Epithelial cell of proximal tubule (primary cell): ENCODE measurements at regions not wholly inside any gene's neighbourhood (a gene's known extent, or its start where the extent isn't known, plus 50 kb on each side); places are given as distances from the start of the nearest gene placed in this dataset.
"Not testable (repeated sequence)": the region's sequence is repeated elsewhere in the genome, so short reads cannot be mapped to it uniquely, and the experiment has no call there.

ENCODE experiments used
- DNase-seq: peaks from one replicate; pipeline ENCODE4 v3.0.0-alpha.2; 2011; ENCODE audit warnings: low read depth
- H3K4me3 ChIP-seq: 2 replicates; pipeline ENCODE4 v1.5.1; 2011; ENCODE audit warnings: low read depth, mild to moderate bottlenecking, low read length
- CTCF ChIP-seq: conservative IDR thresholded peaks from 2 replicates; pipeline ENCODE4 v1.5.1; 2012; ENCODE audit warnings: low read depth, mild to moderate bottlenecking, low read length

- not testable (repeated sequence) for DNase-seq, H3K4me3 ChIP-seq
Observed at GRCh38 chr21:10418250-10419048, 102.9 kb upstream of the TPTE start.

DNA sequence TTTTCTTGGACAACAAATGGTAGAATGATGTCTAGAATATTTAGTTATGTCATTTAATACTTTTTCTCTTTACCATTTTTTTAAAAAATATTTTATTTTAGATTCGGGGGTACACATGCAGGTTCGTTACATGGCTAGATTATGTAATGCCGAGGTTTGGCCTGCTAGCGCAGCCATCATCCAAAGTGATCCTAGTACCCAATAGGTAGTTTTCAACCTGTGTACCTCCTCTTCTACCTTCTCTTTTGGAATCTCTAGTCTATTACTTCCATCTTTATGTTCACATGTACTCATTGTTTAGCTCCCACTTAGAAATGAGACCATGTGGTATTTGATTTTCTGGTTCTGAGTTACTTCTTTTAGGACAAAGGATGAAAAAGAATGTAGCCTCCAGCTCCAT, 100.2 kb upstream of the TPTE start:
- DNase-seq, H3K4me3 ChIP-seq: not testable (repeated sequence)

DNA sequence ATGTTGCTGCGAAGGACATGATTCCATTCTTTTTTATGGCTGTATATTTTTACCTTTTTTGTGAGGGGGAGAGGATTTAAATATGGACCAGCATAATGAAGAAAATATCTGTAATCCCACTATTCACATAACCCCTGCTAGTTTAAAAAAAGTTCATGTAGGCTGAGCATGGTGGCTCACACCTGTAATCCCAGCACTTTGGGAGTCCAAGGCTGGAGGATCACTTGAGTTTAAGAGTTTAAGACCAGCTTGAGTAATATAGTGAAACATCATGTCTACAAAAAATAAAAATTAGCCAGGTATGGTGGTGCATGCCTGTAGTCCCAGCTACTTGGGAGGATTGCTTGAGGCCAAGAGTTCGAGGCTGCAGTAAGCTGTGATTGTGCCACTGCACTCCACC, 99.8 kb upstream of the TPTE start:
- not testable (repeated sequence) for H3K4me3 ChIP-seq, DNase-seq

DNA sequence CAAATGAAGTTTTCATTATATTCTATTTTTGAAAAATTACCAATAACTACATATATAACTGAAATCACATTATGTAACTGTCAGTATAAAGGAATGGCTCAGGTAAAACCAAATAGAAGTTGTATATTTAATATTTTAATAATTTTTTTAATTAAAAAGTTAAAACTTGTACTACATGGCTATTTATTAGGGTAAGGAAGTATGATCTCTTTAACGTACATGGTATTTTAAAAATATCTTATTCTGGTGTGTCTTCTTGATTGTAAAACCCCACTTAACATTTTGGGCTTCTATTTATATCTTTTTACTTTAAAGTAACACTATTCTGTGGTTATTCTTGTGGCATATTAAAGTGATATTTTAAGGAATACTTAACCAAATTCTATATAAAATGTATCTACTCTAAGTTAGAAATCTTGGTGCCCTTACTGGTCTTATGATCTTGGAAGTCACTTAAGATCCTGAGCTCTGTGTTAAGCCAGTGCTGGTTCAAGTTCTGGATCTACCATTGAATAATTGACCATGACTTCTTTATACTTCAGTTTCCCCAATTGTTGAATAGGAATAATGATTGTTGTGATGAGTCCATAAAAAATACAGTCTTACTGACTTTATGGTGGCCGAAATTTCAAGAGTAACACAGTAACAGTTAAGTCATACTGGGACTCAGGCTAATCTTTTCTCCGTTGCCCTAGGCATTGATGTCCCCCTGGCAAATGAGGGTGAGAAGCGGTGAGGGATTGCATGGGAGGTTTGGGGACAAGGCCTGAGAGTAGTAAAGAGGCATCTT, 97.1 kb upstream of the TPTE start:
- DNase-seq, H3K4me3 ChIP-seq: not testable (repeated sequence)

- not testable (repeated sequence) for DNase-seq, H3K4me3 ChIP-seq
Observed at GRCh38 chr21:10424887-10425145, 96.6 kb upstream of the TPTE start.

- no peak for TF ChIP-seq CTCF
- H3K4me3 ChIP-seq = no peak overlapping the region
- DNase-seq = no peak
Observed at GRCh38 chr21:10425856-10426255, 95.5 kb upstream of the TPTE start.

DNA sequence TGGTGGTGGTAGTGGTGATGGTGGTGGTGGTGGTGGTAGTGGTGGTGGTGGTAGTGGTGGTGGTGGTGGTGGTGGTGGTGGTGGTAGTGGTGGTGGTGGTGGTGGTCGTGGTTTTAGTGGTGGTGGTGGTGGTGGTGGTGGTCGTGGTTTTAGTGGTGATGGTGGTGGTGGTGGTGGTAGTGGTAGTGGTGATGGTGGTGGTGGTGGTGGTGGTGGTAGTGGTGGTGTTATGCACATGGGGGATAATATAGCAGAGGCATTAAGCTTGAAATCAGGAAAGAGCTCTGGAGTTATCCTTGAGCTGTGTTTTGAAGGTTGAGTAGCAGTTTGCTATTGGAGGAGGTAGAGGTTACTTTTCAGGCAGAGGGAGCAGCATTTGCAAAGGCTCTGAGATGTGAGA, 94.6 kb upstream of the TPTE start:
- not testable (repeated sequence) for H3K4me3 ChIP-seq, DNase-seq

- DNase-seq, H3K4me3 ChIP-seq: not testable (repeated sequence)
Observed at GRCh38 chr21:10427277-10427676, 94.1 kb upstream of the TPTE start.

DNA sequence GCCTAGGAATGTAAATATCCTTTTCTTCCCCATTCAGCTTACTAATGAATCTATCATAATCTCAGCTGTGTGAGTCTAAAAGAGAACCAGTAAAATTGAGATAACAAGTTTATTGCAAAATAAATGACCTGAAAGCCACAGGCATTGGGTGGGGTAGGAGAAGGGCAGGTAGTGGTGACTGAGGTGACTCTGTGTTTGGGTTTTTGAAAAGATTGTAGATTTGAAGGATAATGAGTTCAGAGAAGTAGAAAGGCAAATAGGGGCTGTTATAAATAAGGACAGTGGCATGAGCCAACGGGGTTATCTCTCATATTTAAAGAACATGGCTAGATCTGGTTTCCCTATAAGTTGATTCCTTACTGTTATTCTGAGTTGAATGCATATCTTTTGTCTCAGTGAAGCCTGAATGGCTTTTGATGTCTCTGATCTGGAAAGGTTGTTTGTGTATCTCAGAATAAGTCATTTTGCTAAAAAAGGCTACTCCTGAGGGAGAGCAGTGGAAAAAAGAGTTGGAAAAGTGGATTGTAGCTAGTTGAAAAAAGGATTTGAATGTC, 92.3 kb upstream of the TPTE start:
- not testable (repeated sequence) for DNase-seq, H3K4me3 ChIP-seq

GRCh38 chr21:10430005-10430404, 91.4 kb upstream of the TPTE start:
- no peak for TF ChIP-seq CTCF

DNA sequence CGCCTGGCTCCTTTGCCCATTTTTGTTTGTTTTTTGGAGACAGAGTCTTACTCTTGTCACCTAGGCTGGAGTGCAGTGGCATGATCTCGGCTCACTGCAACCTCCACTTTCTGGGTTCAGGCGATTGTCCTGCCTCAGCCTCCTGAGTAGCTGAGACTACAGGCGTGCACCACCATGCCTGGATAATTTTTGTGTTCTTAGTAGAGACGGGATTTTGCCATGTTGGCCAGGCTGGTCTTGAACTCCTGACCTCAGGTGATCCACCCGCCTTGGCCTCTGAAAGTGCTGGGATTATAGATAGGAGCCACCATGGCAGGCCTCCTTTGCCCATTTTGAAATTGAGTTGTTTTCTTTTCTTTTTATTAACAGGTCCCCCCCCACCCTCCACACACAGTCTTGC, 89.4 kb upstream of the TPTE start:
- not testable (repeated sequence) for H3K4me3 ChIP-seq, DNase-seq

More at GRCh38 chr21:10430005-10430404, 91.4 kb upstream of the TPTE start:
- no peak overlapping the region for H3K4me3 ChIP-seq
- no peak for DNase-seq

DNA sequence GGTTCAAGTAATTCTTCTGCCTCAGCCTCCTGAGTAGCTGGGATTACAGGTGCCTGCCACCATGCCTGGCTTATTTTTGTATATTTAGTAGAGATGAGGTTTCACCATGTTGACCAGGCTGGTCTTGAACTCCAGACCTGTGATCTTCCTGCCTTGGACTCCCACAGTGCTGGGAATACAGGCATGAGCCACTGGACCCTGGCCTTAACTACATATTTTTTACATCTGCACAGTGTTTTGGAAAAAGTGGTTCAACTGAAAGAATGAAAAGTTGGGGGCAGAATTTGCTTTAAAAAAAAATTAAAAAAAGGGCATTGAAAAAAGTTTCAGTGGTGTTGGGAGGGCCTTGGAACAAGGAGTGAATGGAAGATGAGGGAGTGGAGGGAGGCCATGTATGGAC, 88.9 kb upstream of the TPTE start:
- H3K4me3 ChIP-seq, DNase-seq: not testable (repeated sequence)

DNA sequence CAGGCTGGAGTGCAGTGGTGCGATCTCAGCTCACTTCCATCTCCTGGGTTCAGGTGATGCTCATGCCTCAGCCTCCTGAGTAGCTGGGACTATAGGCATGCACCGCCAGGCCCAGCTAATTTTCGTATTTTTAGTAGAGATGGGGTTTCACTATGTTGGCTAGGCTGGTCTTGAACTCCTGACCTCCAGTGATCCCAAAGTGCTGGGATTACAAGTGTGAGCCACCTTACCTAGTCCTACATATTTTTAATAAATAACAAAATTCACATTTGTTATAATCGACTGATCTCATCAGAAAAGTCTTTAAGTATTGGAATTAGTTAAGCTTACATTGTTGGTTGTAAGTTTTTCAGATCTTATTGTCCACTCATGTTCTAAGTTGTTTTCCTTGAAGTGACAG, 83.4 kb upstream of the TPTE start:
- DNase-seq = not testable (repeated sequence)

GRCh38 chr21:10440639-10441038, 80.7 kb upstream of the TPTE start:
- DNase-seq, H3K4me3 ChIP-seq: not testable (repeated sequence)

More for the DNA sequence above, 83.4 kb upstream of the TPTE start:
- not testable (repeated sequence) for H3K4me3 ChIP-seq

DNA sequence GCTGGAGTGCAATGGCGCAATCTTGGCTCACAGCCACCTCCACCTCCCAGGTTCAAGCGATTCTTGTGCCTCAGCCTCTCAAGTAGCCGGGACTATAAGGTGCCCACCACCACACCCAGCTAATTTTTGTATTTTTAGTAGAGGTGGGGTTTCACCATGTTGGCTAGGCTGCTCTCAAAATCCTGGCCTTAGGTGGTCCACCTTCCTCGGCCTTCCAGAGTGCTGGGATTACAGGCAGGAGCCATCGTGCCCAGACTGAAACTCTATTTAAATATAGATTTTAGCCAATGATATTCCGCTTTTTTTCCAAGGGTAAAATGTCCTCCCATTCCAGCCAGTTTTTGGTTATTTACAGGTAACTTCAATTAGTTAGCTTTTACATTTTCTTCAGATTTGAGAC, 79.4 kb upstream of the TPTE start:
- not testable (repeated sequence) for DNase-seq, H3K4me3 ChIP-seq

- not testable (repeated sequence) for H3K4me3 ChIP-seq, DNase-seq
Observed at GRCh38 chr21:10445685-10446084, 75.7 kb upstream of the TPTE start.

- H3K4me3 ChIP-seq, DNase-seq: not testable (repeated sequence)
Observed at GRCh38 chr21:10449451-10449850, 71.9 kb upstream of the TPTE start.
